CD1c-positive myeloid dendritic cell (primary cell): ENCODE measurements at regions not wholly inside any gene's neighbourhood (a gene's known extent, or its start where the extent isn't known, plus 50 kb on each side); places are given as distances from the start of the nearest gene placed in this dataset.

Experiments used
- DNase-seq: peaks from one replicate; pipeline ENCODE4 v3.0.0-alpha.2; 2016; ENCODE audit errors: extremely low spot score

GRCh38 chr14:36465178-36465577 lies 54.9 kb downstream of the NKX2-1 start:
- no peak for DNase-seq

GRCh38 chr14:36462890-36463289 lies 57.1 kb downstream of the NKX2-1 start:
- no peak for DNase-seq

GRCh38 chr14:36455241-36455627 lies 64.8 kb downstream of the NKX2-1 start:
- no peak for DNase-seq

GRCh38 chr14:36454599-36455240 lies 65.3 kb downstream of the NKX2-1 start:
- no peak for DNase-seq

- DNase-seq, result no peak
Observed at GRCh38 chr14:36452860-36453259, 67.2 kb downstream of the NKX2-1 start.

GRCh38 chr14:36451310-36452065 lies 68.5 kb downstream of the NKX2-1 start:
- DNase-seq, result no peak

GRCh38 chr14:36450550-36450949 lies 69.5 kb downstream of the NKX2-1 start:
- no peak for DNase-seq

- no peak for DNase-seq
Observed at GRCh38 chr14:36449903-36450302, 70.1 kb downstream of the NKX2-1 start.

GRCh38 chr14:36443374-36443773 lies 76.7 kb downstream of the NKX2-1 start:
- no peak for DNase-seq

- no peak for DNase-seq
Observed at GRCh38 chr14:36442824-36443241, 77.2 kb downstream of the NKX2-1 start.

GRCh38 chr14:36441283-36441682 lies 78.7 kb downstream of the NKX2-1 start:
- no peak for DNase-seq

- DNase-seq, result no peak
Observed at GRCh38 chr14:36439766-36440165, 80.3 kb downstream of the NKX2-1 start.

GRCh38 chr14:36438883-36439282 lies 81.1 kb downstream of the NKX2-1 start:
- DNase-seq, result no peak

GRCh38 chr14:36430662-36431084 lies 89.4 kb downstream of the NKX2-1 start:
- no peak for DNase-seq

- DNase-seq, result no peak
Observed at GRCh38 chr14:36430169-36430568, 89.9 kb downstream of the NKX2-1 start.

- no peak for DNase-seq
Observed at GRCh38 chr14:36429692-36430091, 90.3 kb downstream of the NKX2-1 start.

- no peak for DNase-seq
Observed at GRCh38 chr14:36428350-36428749, 91.7 kb downstream of the NKX2-1 start.

GRCh38 chr14:36426836-36427235 lies 93.2 kb downstream of the NKX2-1 start:
- DNase-seq, result no peak

GRCh38 chr14:36426113-36426512 lies 93.9 kb downstream of the NKX2-1 start:
- DNase-seq, result no peak

GRCh38 chr14:36424478-36425102 lies 95.4 kb downstream of the NKX2-1 start:
- DNase-seq, result no peak

- no peak for DNase-seq
Observed at GRCh38 chr14:36423430-36423829, 96.6 kb downstream of the NKX2-1 start.

- DNase-seq, result no peak
Observed at GRCh38 chr14:36420149-36420687, 99.8 kb upstream of the MBIP start.

- no peak for DNase-seq
Observed at GRCh38 chr14:36418937-36419336, 98.5 kb upstream of the MBIP start.
